GM19238 (cell line): ENCODE measurements at regions not wholly inside any gene's neighbourhood (a gene's known extent, or its start where the extent isn't known, plus 50 kb on each side); places are given as distances from the start of the nearest gene placed in this dataset.

Source experiments
- DNase-seq: peaks from one replicate; pipeline ENCODE4 v3.0.0; 2011; ENCODE audit warnings: low spot score; ENCODE audit not compliant: insufficient read length

DNA sequence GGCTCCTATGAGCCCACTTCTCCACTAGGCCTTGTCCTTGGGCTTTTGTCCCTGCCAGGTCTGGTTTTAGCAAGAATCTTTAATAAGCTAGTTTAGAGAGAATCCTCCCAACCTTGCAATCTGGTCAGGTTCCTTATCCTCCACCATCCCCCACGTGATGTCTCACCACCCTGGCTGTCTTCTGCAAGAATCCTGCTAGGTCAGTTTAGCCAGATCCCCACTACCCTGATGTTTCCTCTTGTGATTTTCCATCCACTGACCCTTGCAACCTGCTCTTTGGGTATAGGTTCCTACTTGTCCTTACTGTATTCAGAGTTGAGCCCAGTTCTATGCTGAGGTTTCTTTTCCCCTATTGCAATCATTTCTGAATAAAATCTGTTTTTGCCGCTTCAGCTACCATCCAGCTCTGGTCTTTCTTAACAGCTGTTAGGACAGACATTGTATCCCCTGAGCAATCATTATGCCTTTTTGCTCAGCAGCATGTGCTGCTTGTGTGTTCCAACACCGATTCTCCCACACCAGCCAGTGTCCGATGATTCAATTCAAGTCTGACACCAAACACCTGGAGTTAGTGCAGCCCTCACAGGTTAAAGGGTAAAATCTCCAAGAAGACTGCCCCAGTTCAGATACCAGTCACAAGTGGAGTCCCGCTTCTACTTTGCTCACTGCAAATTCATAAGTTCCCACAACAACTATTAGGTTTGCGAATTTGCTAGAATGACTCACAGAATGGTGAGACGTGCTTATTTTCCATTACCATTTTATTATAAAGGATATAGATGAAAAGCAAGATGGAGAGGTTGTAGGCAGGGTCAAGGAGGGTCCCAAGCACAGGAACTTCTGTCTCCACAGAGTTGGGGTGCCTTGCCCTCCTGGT lies 62.2 kb upstream of the ADCY1 start:
- no peak for DNase-seq

- no peak for DNase-seq
These were observed 59.2 kb upstream of the ADCY1 start for GRCh38 chr7:45514944-45515343.

- no peak for DNase-seq
These were observed 58.8 kb upstream of the ADCY1 start for GRCh38 chr7:45515346-45515745.
